Omental fat pad (tissue), 3 donors: ENCODE measurements at regions not wholly inside any gene's neighbourhood (a gene's known extent, or its start where the extent isn't known, plus 50 kb on each side); places are given as distances from the start of the nearest gene placed in this dataset.

Experiments used
- ATAC-seq: fragments of 150-250 bp; one replicate; pipeline ENCODE4 v1.9.1; 2016; ENCODE audit warnings: mild to moderate bottlenecking, moderate library complexity; ENCODE audit not compliant: low FRiP score
- DNase-seq: peaks from one replicate; pipeline ENCODE4 v3.0.0-alpha.2; 2019; ENCODE audit warnings: low spot score
- TF ChIP-seq, protein P1 (sequence below), 3 donors: fragments of 450-650 bp; IDR thresholded peaks; one replicate each; pipeline ENCODE4 v1.5.1; 2016 to 2017; ENCODE audit warnings: antibody characterized with exemption in 3 of 3, mild to moderate bottlenecking in 3 of 3, moderate library complexity in 2 of 3

GRCh38 chr15:95350908-95351307 lies 979.6 kb upstream of the NR2F2 start:
- ATAC-seq = no peak
- TF ChIP-seq, protein P1, sequence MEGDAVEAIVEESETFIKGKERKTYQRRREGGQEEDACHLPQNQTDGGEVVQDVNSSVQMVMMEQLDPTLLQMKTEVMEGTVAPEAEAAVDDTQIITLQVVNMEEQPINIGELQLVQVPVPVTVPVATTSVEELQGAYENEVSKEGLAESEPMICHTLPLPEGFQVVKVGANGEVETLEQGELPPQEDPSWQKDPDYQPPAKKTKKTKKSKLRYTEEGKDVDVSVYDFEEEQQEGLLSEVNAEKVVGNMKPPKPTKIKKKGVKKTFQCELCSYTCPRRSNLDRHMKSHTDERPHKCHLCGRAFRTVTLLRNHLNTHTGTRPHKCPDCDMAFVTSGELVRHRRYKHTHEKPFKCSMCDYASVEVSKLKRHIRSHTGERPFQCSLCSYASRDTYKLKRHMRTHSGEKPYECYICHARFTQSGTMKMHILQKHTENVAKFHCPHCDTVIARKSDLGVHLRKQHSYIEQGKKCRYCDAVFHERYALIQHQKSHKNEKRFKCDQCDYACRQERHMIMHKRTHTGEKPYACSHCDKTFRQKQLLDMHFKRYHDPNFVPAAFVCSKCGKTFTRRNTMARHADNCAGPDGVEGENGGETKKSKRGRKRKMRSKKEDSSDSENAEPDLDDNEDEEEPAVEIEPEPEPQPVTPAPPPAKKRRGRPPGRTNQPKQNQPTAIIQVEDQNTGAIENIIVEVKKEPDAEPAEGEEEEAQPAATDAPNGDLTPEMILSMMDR (IDR thresholded peaks at IDR 0.05) = no peak

DNA sequence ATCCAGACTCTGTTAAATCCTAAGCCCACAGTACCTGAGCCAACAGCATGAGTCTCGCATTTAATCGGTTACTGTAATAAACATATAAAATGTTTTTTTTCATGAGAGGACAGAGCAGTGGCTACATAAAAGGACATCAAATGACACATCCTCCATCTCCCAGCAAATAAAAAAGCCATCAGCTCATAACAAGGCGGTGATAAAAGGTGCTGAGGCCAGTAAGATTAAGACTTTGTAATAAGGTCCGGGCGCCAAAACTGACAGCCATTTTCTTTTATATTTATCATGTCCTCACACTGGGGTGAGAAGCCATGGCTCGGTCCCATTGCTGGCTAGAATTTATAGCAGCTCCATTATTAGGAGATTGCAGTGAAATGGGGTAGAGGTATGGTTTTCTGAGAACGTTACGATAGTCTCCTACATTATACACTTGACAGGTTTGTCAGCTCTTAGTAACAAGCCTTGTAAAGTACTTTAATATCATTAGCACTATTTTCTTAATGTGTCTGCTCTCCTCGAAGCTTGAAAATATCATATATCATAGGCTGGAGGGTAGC lies 977.8 kb upstream of the NR2F2 start:
- TF ChIP-seq, protein P1 (IDR thresholded peaks at IDR 0.05) = no peak
- ATAC-seq (no peak), DNase-seq (no peak)

More at GRCh38 chr15:95350908-95351307, 979.6 kb upstream of the NR2F2 start:
- no peak for DNase-seq

DNA sequence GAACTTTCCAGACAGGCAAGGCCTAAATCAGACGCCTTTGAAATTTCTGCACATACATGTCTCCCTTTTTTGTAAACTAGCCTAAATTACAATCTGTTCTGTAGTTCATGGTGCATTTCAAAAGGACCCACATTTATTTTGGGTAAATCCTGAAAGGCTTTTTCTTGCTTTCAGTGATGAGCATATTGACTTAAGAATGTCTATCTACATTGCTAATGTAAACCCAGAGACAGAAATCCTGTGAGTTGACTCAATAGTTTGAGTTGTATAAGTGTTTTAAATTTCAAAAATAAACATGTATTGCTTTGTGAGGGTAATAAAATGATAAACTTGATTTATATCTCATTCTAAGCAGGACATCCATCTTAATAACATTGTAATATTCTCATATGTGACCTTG lies 977.0 kb upstream of the NR2F2 start:
- DNase-seq (no peak), ATAC-seq (no peak)
- TF ChIP-seq, protein P1 (IDR thresholded peaks at IDR 0.05) = no peak

GRCh38 chr15:95359966-95360365 lies 970.5 kb upstream of the NR2F2 start:
- TF ChIP-seq, protein P1 (IDR thresholded peaks at IDR 0.05) = no peak
- ATAC-seq (no peak), DNase-seq (no peak)

GRCh38 chr15:95362306-95362705 lies 968.2 kb upstream of the NR2F2 start:
- DNase-seq (no peak), ATAC-seq (no peak)
- TF ChIP-seq, protein P1 (IDR thresholded peaks at IDR 0.05) = no peak

DNA sequence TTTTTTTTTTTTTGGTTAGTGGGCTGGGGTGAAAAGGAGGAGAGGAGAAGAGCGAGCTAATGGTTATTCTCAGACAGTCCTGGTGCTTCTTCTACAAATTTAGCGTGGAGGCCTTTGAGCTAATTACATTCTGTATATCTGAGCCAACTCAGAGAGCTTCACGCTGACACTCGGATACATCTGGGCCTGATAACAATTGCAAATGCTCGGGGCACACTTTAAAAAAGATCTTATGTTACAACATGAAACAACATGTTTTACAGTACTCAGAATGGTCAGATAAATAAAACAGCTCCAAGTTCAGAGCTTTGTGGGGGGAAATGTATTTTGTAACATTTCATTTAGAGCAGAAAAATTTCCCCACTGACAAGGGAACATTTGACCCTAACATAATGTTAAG lies 966.9 kb upstream of the NR2F2 start:
- TF ChIP-seq, protein P1 (IDR thresholded peaks at IDR 0.05) = no peak
- no peak for ATAC-seq
- no peak for DNase-seq

DNA sequence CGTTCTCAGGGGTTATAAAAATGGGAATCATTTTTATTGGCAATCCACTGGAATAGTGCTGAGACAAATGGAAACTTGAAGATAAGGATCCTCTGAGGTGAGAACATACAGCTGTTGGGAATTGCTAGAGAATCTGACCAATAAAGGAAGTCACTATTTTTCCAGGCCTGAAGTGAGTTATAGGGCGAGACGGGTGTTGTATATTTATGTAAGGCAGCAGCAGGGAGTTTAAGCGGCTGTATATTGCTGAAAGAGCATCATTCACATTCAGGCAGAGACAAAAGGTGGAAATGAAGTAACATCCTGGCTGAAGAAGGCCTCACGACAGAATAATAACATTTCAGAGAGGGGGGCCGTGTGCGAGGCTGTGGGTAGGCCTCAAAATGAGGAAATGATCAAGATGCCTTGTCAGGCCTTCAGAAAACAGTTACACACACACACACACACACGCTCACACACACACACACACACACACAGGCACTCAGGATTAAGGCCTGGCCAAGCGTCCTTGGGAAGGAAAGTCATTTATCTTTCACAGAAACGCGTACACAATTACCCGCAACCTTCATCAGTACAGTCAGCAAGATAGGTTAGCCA lies 964.9 kb upstream of the NR2F2 start:
- DNase-seq (no peak), ATAC-seq (no peak)
- TF ChIP-seq, protein P1 (IDR thresholded peaks at IDR 0.05) = no peak
